GM21367 (cell line): ENCODE measurements at regions not wholly inside any gene's neighbourhood (a gene's known extent, or its start where the extent isn't known, plus 50 kb on each side); places are given as distances from the start of the nearest gene placed in this dataset.

Experiments used
- ATAC-seq: cut with Tn5 transposase; IDR thresholded peaks from one replicate; pipeline ENCODE4 v1.9.1; 2021; ENCODE audit not compliant: unreplicated experiment

DNA sequence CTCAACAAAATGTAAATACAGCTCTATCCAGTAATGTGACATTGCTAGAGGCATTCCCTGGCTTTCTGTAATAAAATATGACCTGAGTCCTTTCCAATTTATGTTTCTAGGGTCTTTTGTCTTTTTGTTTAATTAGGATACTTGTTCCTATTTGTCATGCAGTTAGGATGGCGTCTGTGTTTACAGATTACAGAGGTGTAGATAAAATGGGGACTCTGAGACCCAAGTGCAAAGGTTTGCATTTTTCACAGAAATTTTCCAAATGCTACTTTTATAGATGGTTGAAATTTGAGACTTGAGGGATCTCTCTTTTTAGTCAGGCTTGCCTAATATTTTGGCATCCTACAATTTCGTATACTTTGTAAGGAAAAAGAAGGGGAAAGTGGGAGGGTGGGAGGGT, 332.4 kb downstream of the PTEN start:
- ATAC-seq: no peak

DNA sequence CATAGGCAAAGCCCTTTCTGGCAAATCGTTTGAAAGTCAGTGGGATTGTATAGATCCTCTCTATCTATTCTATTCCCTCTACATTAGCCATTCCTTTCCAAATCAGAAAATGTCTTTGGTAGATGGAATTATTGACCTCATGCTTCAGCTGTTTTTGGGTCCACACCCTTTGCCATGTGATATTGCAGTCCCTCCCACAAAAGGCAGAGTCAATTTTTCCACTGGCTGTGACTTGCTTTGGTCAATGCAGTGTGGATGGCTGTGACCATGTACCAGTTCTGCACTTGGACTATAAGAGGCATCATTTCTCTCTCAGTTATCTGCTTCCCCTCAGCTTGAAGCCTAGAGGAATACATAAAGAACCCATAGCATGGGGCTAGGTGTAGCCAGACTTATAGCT, 332.9 kb downstream of the PTEN start:
- no peak for ATAC-seq

DNA sequence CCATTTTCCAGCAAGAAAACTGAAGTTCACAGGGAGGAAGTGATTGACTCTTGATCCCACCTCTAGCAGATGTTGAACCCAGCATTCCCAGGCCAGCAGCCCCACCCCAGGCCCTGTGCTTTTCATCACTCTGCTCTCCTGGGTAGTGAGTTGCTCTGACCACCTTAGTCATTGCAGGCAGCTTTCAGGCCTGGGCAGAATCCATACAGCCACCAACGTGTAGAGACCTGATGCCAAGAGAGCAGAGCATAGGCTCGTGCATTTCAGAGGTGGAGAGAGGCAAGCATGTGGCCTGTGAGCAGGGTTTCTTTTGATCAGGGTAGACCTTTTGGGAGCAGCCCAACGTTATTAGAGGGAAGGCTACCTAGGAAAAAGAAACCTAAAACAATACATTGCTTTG, 334.6 kb downstream of the PTEN start:
- no peak for ATAC-seq

DNA sequence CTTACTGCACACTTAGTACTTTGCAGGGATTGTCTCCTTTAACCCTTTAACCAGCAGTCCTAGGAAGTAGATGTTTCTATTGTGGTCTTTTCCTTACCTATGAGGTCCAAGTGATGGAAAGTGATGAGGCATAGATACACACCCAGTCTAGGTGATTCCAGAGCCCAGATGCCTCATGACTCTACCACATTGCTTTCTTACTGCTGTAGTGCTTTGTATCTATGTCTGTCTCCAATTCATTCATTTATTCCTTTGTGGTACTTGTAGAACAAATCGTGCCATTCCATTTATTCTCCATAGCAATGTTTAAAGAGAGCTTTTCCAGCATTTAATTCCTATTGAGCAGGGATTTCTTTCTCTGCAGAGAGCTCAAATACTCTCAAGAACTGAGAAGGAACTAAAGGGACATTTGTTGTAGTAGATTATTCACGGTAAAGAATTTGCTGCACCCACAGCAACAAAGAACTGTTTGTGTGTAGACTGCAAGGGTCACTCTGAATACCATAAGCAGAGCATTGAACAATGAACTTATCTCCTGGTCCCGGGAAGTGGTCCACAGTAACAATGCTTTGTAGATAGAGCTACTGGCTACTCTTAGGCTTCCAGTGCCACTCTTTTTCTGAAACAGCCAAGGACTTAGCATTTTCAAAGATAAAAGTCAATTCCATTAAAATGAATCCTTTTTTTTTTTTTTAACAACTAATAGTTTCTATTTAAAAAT, 337.0 kb downstream of the PTEN start:
- ATAC-seq: no peak

DNA sequence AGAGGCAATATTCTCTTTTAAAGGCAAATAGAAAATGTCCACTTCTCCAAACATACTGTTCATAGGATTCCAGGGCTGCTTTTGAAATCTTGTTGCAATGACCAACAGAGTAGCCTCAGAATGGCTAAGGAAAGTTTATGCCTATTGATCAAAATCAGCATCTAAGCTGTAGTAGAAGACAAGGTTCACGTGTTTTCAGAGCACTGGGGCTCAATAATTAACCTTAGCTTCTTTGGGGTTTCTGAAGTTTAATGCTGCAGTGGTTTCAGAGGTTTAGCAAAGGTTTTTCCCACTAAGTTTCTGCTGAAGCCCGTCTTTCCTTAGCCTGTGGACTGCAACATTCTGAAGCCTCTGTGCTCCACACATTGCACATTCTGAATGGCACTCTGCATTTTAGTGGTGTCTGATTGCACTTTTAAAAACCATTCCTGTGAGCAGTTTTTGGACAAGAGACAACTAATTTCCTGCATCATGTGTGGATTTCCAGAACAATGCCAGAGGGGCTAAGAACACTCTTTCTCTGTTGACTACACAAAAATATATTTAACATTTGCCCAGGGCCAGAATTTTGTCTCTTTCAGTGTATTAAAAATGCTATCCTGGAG, 342.5 kb downstream of the PTEN start:
- no peak for ATAC-seq

DNA sequence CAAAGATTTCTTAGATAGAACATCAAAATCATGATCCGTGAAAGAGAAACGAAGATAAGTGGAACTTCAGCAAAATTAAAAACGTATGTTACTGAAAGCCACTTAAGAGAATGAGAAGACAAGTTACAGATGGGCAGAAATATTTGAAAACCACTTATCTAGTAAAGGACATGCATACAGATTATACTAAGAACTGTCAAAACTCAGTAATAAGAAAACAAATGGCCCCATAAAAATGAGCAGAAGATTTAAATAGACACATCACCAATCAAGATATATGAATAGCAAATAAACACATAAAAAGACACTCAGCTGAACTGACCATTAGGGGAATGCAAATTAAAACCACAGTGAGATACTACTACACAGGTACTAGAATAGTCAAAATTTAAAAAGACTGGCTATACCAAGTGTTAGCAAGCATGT, 343.7 kb downstream of the PTEN start:
- ATAC-seq: no peak

DNA sequence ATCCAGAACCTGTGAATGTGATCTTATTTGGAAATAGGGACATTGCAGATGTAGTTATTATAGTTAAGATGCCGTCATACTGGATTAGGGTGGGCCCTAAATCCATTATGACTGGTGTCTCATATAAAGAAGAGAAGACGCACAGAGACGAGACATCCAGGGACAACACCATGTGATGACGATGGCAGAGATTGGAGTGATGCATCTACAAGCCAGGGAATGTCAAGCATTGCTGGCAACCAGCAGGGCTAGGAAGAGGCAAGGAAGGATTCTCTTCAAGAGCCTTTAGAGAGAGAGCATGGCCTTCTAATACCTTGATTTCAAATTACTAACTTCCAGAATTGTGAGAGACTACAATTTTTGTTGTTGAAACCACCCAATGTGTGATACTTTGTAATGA, 345.8 kb downstream of the PTEN start:
- no peak for ATAC-seq

DNA sequence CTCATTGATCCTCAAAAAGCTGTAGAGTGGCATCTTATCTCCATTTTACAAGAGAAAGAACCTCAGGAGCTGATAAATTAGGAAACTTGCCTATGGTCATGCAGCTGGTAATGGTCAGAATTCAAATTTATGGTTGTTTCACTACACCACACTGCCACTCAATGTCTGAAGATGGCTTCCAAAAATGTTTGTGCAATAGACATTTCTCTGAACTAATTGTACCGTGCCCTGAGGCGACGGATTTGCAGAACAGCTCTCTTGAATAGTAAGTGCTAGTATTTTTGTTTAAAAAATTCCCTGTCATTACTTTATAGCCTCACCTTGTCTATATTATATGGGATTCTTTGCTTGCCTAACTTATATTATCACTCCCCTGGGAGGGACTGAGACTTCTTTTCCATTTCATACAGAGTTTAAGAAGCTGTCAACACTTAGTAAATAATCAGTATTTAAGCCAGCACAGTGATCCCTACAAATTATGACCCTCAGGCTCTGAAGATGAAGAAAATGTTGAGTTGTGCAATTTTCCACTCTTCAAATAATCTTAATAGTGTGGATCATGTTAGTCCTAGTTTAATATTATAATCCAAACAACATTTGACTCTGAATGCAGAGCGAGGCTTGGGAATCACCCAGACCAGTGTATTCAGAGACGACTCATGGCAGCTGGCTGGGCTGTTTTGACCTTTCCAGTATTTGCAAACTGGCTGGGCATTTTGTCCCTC, 346.6 kb downstream of the PTEN start:
- no peak for ATAC-seq

DNA sequence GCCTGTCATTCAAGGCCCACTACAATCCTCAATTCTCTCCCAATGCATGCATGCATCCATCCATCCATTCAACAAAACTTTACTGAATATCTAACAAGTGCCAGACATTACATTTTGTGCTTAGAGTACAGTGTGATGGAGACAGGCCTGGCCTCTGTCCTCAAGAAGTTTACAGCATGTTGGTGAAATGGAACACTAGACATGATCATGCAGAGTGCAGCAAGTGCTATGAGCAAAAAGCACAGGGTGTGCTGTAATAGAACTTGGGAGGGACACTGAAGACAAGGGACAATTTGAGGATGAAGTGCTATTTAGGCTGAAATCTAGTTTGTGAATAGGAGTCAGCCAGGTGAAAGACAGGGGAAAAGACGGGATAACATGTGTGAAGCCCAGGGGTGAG, 347.8 kb downstream of the PTEN start:
- ATAC-seq: no peak

DNA sequence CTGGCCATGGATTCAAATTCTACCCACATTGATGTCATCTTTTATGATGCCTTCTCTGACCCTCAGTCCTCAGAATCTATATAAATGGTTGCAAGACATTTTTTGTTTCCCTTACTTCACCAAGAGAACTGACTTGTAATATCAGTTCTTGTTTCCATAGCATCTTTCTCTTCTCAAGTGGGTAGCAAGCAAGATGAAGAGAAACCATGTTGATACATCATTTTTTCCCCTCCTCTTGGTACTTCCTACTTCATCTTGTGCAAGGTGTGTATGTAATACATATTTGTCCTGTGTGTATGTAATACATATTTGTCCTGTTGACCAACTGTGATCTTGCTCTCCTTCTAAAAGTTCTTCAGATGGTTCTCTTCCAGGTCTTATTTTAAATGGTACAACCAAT, 348.6 kb downstream of the PTEN start:
- ATAC-seq: no peak

DNA sequence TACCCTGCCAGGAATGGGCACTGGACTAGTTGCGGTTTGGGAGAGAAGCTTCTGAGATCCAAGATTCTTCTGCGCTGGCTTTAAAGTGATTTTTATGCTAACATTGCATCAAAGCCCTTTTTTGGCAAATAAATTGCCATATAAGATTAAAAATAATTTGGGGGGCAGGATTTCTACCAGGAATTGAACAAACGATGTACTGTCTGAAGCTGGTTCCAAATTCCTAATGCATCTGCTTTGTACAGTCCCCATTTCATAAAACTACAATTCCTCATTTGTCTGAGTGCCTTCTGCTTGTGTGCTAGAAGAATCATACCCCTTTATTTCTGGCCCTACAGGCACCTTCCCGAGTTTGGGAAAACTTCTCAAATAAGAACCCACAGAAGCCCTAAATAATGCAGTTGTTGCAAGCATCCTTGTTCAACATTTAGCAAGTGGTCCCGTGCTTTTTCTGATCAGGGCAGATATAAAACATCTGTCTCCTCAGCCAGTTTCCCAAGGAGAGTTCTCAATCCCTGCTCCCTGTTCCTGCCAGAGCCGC, 349.7 kb downstream of the PTEN start:
- ATAC-seq: no peak

DNA sequence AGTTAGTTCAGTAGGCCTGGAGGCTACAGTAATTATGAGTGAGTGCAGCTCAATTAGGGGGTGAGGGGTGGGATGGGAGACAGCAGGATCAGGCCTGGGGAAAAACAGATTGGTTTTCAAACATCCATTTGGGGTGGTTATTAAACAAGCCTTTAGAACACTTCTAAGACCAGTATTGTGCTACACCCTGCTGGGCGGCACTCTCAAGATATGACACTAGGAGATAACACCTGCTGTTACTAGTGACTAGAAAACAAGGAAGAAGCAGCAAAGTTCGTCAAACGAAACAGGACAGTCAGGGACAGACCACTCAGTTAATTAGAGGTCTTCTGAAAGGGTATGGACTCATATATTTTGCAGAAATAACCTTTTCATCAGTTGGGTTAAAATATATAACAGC, 353.6 kb downstream of the PTEN start:
- no peak for ATAC-seq

DNA sequence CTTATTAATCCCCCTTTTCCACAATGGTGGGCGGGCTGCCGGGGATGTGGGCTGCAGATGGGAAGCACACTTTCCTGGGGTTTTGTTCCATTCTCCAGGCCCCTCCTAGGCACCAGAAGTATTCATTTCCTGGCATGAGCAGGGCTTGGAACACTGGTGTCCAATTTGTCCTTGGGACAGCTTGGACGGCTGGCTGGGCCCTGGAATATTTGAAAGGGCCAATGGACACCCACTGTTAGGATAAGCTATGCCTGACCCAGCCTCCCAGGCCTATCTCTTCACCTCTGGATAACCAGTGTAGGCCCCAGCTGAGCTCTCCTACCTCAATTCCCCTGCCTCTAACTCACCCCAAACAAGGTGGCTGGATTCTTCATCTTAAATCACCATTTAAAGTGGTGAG, 354.9 kb downstream of the PTEN start:
- no peak for ATAC-seq

DNA sequence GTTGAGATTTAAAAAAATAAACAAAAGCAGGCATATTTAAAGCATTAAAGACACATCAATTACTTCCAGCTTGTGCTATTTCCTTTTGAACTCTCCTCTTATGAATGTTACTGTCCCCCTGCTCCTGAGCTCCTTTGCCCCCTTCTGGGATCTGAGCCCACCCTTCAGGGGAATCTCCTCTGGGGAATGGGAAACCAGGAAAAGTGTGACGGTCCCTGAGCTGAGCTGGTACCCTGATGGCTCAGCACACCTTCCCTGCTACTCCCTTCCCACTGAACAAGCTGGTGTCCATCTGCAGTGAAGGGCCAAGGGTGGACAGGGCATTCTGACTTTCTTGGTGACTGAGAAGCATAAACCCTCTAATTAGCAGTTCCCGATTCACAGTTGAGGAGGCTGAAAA, 356.3 kb downstream of the PTEN start:
- ATAC-seq: no peak

DNA sequence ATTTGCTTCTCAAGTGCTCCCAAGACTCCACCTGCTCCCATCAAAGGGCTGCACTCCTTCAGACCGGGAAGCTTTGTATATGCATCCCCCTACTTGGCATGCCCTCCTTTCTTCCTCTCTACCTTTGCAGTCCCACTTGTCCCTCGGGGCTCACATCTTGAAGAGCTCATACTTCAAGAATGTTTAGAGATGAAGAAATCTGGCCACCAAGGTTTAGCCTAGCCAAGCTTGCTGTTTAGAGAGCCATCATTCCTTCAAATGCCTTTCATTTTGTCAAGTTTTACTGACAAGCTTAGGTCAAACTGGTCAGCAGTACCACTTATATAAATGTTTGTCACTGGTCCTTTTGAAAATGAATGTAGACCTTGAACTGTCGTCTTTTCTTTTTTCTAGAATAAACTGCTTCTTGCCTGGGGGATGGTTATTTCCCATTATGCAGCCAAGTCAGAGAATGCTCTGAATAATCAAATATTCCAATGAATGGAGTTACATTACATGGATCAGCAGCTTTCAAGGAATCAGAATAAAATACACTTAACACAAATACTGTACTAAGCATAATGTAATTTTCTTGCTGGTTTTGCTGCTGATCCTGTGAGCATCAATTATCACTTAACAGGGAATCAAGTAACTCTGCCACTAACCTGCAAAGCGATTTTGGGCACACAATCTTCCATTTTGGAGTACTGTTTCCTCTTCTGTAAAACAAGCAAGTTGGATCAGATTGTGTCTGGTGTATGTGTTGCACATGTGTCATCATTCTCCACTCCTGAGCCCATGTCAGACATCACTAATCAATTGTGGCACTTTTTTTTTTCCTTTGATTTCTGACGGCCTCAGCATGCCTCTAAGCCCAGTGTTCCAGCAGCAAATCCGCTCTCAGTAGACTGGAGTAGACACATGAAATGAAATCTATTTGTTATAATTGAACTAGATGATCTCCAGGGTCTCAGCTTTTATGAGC, 357.9 kb downstream of the PTEN start:
- ATAC-seq: no peak

DNA sequence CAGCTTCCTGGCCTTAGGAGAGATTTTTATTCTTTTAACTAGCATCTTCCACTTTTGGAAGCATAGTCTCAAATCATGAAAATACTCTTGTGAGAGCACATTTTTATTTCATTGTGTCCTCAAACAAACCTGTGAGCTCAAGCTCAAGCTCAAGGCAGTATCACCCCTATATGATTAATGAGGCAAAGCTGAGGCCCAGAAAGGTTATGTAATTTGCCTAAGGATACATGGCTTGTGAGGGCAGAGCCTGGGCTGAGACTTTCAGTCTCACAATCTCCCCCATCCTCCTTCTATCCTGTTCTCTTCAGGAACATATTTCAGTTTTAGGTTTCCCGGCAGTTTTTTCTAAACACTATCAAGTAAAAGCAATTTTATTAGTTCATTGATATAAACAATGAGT, 359.5 kb downstream of the PTEN start:
- ATAC-seq: no peak
